HCT116 (cell line): ENCODE measurements at regions not wholly inside any gene's neighbourhood (a gene's known extent, or its start where the extent isn't known, plus 50 kb on each side); places are given as distances from the start of the nearest gene placed in this dataset.

ENCODE experiments used
- CTCF ChIP-seq, 3 experiments: fragments of 200-600 bp in 1 of 3; sonication (generic) in 1 of 3; IDR thresholded peaks in 2 of 3; conservative IDR thresholded peaks in 1 of 3; 2 replicates each; pipeline ENCODE4 v1.5.1; 2012 to 2017; ENCODE audit warnings: low read depth in 2 of 3, low read length in 2 of 3, antibody characterized with exemption in 1 of 3, borderline replicate concordance in 1 of 3, control low read depth in 1 of 3, mild to moderate bottlenecking in 1 of 3, mixed read lengths in 1 of 3, mixed run types in 1 of 3, moderate library complexity in 1 of 3; ENCODE audit not compliant: insufficient read depth in 1 of 3
- RAD21 ChIP-seq: IDR thresholded peaks from 2 replicates; pipeline ENCODE4 v1.6.1; 2012; ENCODE audit warnings: low read depth, mild to moderate bottlenecking
- SIN3A ChIP-seq: IDR thresholded peaks from 2 replicates; pipeline ENCODE4 v1.6.1; 2012; ENCODE audit warnings: low read depth
- SP1 ChIP-seq: IDR thresholded peaks from 2 replicates; pipeline ENCODE4 v1.6.1; 2012; ENCODE audit warnings: low read depth
- TF ChIP-seq, protein P1 (sequence below): IDR thresholded peaks from 2 replicates; pipeline ENCODE4 v1.6.1; 2011; ENCODE audit warnings: mild to moderate bottlenecking, low read length, moderate library complexity; ENCODE audit not compliant: insufficient replicate concordance; ENCODE audit errors: extremely low read depth

DNA sequence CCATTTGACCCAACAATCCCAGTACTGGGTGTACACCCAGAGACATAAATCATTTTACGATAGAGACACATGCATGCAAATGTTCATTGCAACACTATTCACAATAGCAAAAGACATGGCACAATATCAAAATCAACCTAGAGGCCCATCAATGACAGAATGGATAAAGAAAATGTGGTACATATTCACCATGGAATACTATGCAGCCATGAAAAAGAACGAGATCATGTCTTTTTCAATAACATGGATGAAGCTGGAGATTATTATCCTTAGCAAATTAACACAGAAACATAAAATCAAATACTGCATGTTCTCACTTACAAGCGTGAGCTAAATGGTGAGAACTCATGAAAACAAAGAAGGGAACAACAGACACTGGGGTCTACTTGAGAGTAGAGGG is 249.1 kb downstream of the RASSF9 start:
- TF ChIP-seq, protein P1, sequence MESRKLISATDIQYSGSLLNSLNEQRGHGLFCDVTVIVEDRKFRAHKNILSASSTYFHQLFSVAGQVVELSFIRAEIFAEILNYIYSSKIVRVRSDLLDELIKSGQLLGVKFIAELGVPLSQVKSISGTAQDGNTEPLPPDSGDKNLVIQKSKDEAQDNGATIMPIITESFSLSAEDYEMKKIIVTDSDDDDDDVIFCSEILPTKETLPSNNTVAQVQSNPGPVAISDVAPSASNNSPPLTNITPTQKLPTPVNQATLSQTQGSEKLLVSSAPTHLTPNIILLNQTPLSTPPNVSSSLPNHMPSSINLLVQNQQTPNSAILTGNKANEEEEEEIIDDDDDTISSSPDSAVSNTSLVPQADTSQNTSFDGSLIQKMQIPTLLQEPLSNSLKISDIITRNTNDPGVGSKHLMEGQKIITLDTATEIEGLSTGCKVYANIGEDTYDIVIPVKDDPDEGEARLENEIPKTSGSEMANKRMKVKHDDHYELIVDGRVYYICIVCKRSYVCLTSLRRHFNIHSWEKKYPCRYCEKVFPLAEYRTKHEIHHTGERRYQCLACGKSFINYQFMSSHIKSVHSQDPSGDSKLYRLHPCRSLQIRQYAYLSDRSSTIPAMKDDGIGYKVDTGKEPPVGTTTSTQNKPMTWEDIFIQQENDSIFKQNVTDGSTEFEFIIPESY = no peak
- TF ChIP-seq RAD21 = no peak
- TF ChIP-seq SIN3A = no peak
- TF ChIP-seq CTCF (IDR thresholded peaks at IDR 0.05 in 2 of 3, conservative IDR thresholded peaks at IDR 0.05 in 1 of 3; ENCODE audit: borderline replicate concordance in 1 of 3, insufficient read depth in 1 of 3, low read depth in 2 of 3, low read length in 2 of 3) = no peak
- TF ChIP-seq SP1 = no peak
